ENCODE measurements at regions not wholly inside any gene's neighbourhood (a gene's known extent, or its start where the extent isn't known, plus 50 kb on each side); places are given as distances from the start of the nearest gene placed in this dataset.

GRCh38 chr3:198096015-198096414, 136.0 kb downstream of the LMLN start:
- no peaks in the 10 kb centered on the region for H3K4me1 ChIP-seq (ENCODE audit: control insufficient read depth, extremely low read depth, insufficient read depth, low read length)
- no peak overlapping the region for H3K9ac ChIP-seq (replicated peaks; ENCODE audit: extremely low read depth, insufficient read depth, low read length)
- H4K20me1 ChIP-seq (replicated peaks; ENCODE audit: control insufficient read depth, extremely low read depth, insufficient read depth, low read length) = no peaks in the 10 kb centered on the region
- peaks cover 0 to 22% of the 10 kb centered on the region in 2 experiments for H3K27me3 ChIP-seq (ENCODE audit: control insufficient read depth in 2 of 2, insufficient read depth in 2 of 2, low read length in 2 of 2)
- no TSS peak for BruUV-seq (replicated peaks)
- H3K9me3 ChIP-seq (replicated peaks; ENCODE audit: control insufficient read depth, insufficient read depth, low read length) = no peaks in the 10 kb centered on the region
- intact Hi-C loops (cut with micrococcal nuclease) (no loop called here), dilution Hi-C loops (cut with MboI; ENCODE audit: extremely low pct_ligation_motif_present, low sequenced_read_pairs) (no loop called here)
- TF ChIP-seq MYC (IDR thresholded peaks at IDR 0.05; ENCODE audit: low read depth, low read length) (no peak), MAX (IDR thresholded peaks at IDR 0.05; ENCODE audit: insufficient read depth, insufficient read length) (no peak), EZH2 (IDR thresholded peaks at IDR 0.05; ENCODE audit: borderline replicate concordance, low read depth, low read length, severe bottlenecking) (no peak), FOS (IDR thresholded peaks at IDR 0.05; ENCODE audit: borderline replicate concordance, insufficient read depth, low read length) (no peak), JUN (IDR thresholded peaks at IDR 0.05; ENCODE audit: borderline replicate concordance, insufficient read depth, insufficient read length, low read depth) (no peak), CTCF (IDR thresholded peaks at IDR 0.05; ENCODE audit: extremely low read depth in 1 of 2, insufficient read depth in 1 of 2, low read depth in 1 of 2, low read length in 2 of 2) (no peak), POLR2AphosphoS5 (IDR thresholded peaks at IDR 0.05; ENCODE audit: insufficient read depth, low read depth, low read length) (no peak), GATA2 (IDR thresholded peaks at IDR 0.05; ENCODE audit: insufficient read depth, insufficient read length, low read depth, low read length) (no peak), POLR2A (IDR thresholded peaks at IDR 0.05; ENCODE audit: low read depth, low read length) (no peak)
- POLR2A ChIA-PET = no interaction called here
- FAIRE-seq (no peak), DNase-seq (ENCODE audit: low read depth, low spot score) (no peak)
- CTCF ChIA-PET = no interaction called here
- no peak overlapping the region for H3K4me2 ChIP-seq (ENCODE audit: insufficient read depth, low read length)
- no peaks in the 10 kb centered on the region for H3K9me1 ChIP-seq (replicated peaks; ENCODE audit: control insufficient read depth, extremely low read depth, insufficient read depth, low read length)
- H3K79me2 ChIP-seq (ENCODE audit: control insufficient read depth, insufficient read depth, low read length) = no peaks in the 10 kb centered on the region
- no peaks in the 10 kb centered on the region for H3K36me3 ChIP-seq (ENCODE audit: control insufficient read depth in 2 of 2, extremely low read depth in 1 of 2, insufficient read depth in 2 of 2, low read length in 2 of 2)
- no peak overlapping the region for H3K27ac ChIP-seq (ENCODE audit: insufficient read depth, low read depth, low read length)
- H2AFZ ChIP-seq (ENCODE audit: low read depth, low read length) = no peak overlapping the region
- no peak overlapping the region for H3K4me3 ChIP-seq (replicated peaks in 1 of 3; ENCODE audit: insufficient read depth in 1 of 3, low read depth in 1 of 3, low read length in 3 of 3)

Data from endothelial cell of umbilical vein (primary cell).